ENCODE measurements at regions not wholly inside any gene's neighbourhood (a gene's known extent, or its start where the extent isn't known, plus 50 kb on each side); places are given as distances from the start of the nearest gene placed in this dataset.

GRCh38 chr14:99069946-99070345 is 202.1 kb downstream of the BCL11B start:
- H3K4me3 ChIP-seq (ENCODE audit: low read depth, low read length), result no peak overlapping the region
- ChIA-PET CTCF (no interaction called here), POLR2A (no interaction called here)
- TF ChIP-seq CTCF (IDR thresholded peaks at IDR 0.05; ENCODE audit: insufficient read depth, low read length, missing control alignments), result no peak
- no peak for DNase-seq (ENCODE audit: low read depth, low spot score)

GRCh38 chr14:99072433-99072832 is 199.6 kb downstream of the BCL11B start:
- ChIA-PET POLR2A (no interaction called here), CTCF (no interaction called here)
- DNase-seq (ENCODE audit: low read depth, low spot score), result no peak
- TF ChIP-seq CTCF (IDR thresholded peaks at IDR 0.05; ENCODE audit: insufficient read depth, low read length, missing control alignments), result no peak
- no peak overlapping the region for H3K4me3 ChIP-seq (ENCODE audit: low read depth, low read length)

- no peak for TF ChIP-seq CTCF (IDR thresholded peaks at IDR 0.05; ENCODE audit: insufficient read depth, low read length, missing control alignments)
- ChIA-PET CTCF (no interaction called here), POLR2A (no interaction called here)
These were observed 199.0 kb downstream of the BCL11B start for GRCh38 chr14:99072956-99073355.

GRCh38 chr14:99073431-99073830 is 198.6 kb downstream of the BCL11B start:
- DNase-seq (ENCODE audit: low read depth, low spot score), result no peak
- no peak for TF ChIP-seq CTCF (IDR thresholded peaks at IDR 0.05; ENCODE audit: insufficient read depth, low read length, missing control alignments)
- POLR2A ChIA-PET, result no interaction called here
- H3K4me3 ChIP-seq (ENCODE audit: low read depth, low read length), result no peak overlapping the region
- CTCF ChIA-PET, result no interaction called here

More at GRCh38 chr14:99072956-99073355, 199.0 kb downstream of the BCL11B start:
- DNase-seq (ENCODE audit: low read depth, low spot score), result no peak
- no peak overlapping the region for H3K4me3 ChIP-seq (ENCODE audit: low read depth, low read length)

GRCh38 chr14:99075061-99075460 is 196.9 kb downstream of the BCL11B start:
- H3K4me3 ChIP-seq (ENCODE audit: low read depth, low read length), result no peak overlapping the region
- POLR2A ChIA-PET, result no interaction called here
- no peak for TF ChIP-seq CTCF (IDR thresholded peaks at IDR 0.05; ENCODE audit: insufficient read depth, low read length, missing control alignments)
- DNase-seq (ENCODE audit: low read depth, low spot score), result no peak
- CTCF ChIA-PET, result no interaction called here

GRCh38 chr14:99075771-99076375 is 196.1 kb downstream of the BCL11B start:
- no peak for DNase-seq (ENCODE audit: low read depth, low spot score)
- no peak for TF ChIP-seq CTCF (IDR thresholded peaks at IDR 0.05; ENCODE audit: insufficient read depth, low read length, missing control alignments)
- ChIA-PET POLR2A (no interaction called here), CTCF (no interaction called here)
- H3K4me3 ChIP-seq (ENCODE audit: low read depth, low read length), result no peak overlapping the region

Data from AG04449 (cell line).